ENCODE measurements at regions not wholly inside any gene's neighbourhood (a gene's known extent, or its start where the extent isn't known, plus 50 kb on each side); places are given as distances from the start of the nearest gene placed in this dataset.

GRCh38 chr2:9107168-9108025 lies 99.2 kb upstream of the ASAP2 start:
- Histone ChIP-seq H3K36me3 (ENCODE audit: control insufficient read depth in 2 of 2, insufficient read depth in 2 of 2, low read length in 1 of 2) (no peaks in the 10 kb centered on the region), H3K27me3 (ENCODE audit: control insufficient read depth in 1 of 2, insufficient read depth in 2 of 2, low read length in 2 of 2) (no peaks in the 10 kb centered on the region), H3K4me3 (ENCODE audit: low read depth in 1 of 2, low read length in 2 of 2) (no peak overlapping the region), H3K4me1 (ENCODE audit: control insufficient read depth in 2 of 2, insufficient read depth in 2 of 2, low read length in 1 of 2) (peaks cover 0 to 39% of the 10 kb centered on the region in 2 donors), H3K27ac (ENCODE audit: low read depth in 2 of 2, low read length in 1 of 2) (peak overlapping the region; percentile 88 to 89), H3K9me3 (ENCODE audit: control insufficient read depth in 2 of 2, insufficient read depth in 1 of 2, low read depth in 1 of 2, low read length in 1 of 2) (no peaks in the 10 kb centered on the region)
- 53 to 65% methylated on average over 16 of the region's 16 CpGs for WGBS, 2 donors

GRCh38 chr2:9106338-9107167 lies 100.1 kb upstream of the ASAP2 start:
- WGBS, 2 donors: 44 to 58% methylated on average over 12 of the region's 12 CpGs
- Histone ChIP-seq H3K9me3 (ENCODE audit: control insufficient read depth in 2 of 2, insufficient read depth in 1 of 2, low read depth in 1 of 2, low read length in 1 of 2) (no peaks in the 10 kb centered on the region), H3K4me3 (ENCODE audit: low read depth in 1 of 2, low read length in 2 of 2) (no peak overlapping the region), H3K36me3 (ENCODE audit: control insufficient read depth in 2 of 2, insufficient read depth in 2 of 2, low read length in 1 of 2) (no peaks in the 10 kb centered on the region), H3K4me1 (ENCODE audit: control insufficient read depth in 2 of 2, insufficient read depth in 2 of 2, low read length in 1 of 2) (peaks cover 0 to 34% of the 10 kb centered on the region in 2 donors), H3K27me3 (ENCODE audit: control insufficient read depth in 1 of 2, insufficient read depth in 2 of 2, low read length in 2 of 2) (no peaks in the 10 kb centered on the region), H3K27ac (ENCODE audit: low read depth in 2 of 2, low read length in 1 of 2) (peak overlapping the region; percentile 88 to 89)

GRCh38 chr2:9105601-9106337 lies 100.8 kb upstream of the ASAP2 start:
- Histone ChIP-seq H3K27ac (ENCODE audit: low read depth in 2 of 2, low read length in 1 of 2) (peak overlapping the region; percentile 88 to 89), H3K27me3 (ENCODE audit: control insufficient read depth in 1 of 2, insufficient read depth in 2 of 2, low read length in 2 of 2) (no peaks in the 10 kb centered on the region), H3K36me3 (ENCODE audit: control insufficient read depth in 2 of 2, insufficient read depth in 2 of 2, low read length in 1 of 2) (no peaks in the 10 kb centered on the region), H3K4me1 (ENCODE audit: control insufficient read depth in 2 of 2, insufficient read depth in 2 of 2, low read length in 1 of 2) (peaks cover 0 to 30% of the 10 kb centered on the region in 2 donors), H3K9me3 (ENCODE audit: control insufficient read depth in 2 of 2, insufficient read depth in 1 of 2, low read depth in 1 of 2, low read length in 1 of 2) (no peaks in the 10 kb centered on the region), H3K4me3 (ENCODE audit: low read depth in 1 of 2, low read length in 2 of 2) (no peak overlapping the region)
- 65% methylated on average over 21 of the region's 21 CpGs for WGBS, 2 donors

- Histone ChIP-seq H3K4me3 (ENCODE audit: low read depth in 1 of 2, low read length in 2 of 2) (no peak overlapping the region), H3K4me1 (ENCODE audit: control insufficient read depth in 2 of 2, insufficient read depth in 2 of 2, low read length in 1 of 2) (peaks cover 0 to 30% of the 10 kb centered on the region in 2 donors), H3K27ac (ENCODE audit: low read depth in 2 of 2, low read length in 1 of 2) (peak overlapping the region; percentile 89 to 98), H3K27me3 (ENCODE audit: control insufficient read depth in 1 of 2, insufficient read depth in 2 of 2, low read length in 2 of 2) (no peaks in the 10 kb centered on the region), H3K36me3 (ENCODE audit: control insufficient read depth in 2 of 2, insufficient read depth in 2 of 2, low read length in 1 of 2) (no peaks in the 10 kb centered on the region), H3K9me3 (ENCODE audit: control insufficient read depth in 2 of 2, insufficient read depth in 1 of 2, low read depth in 1 of 2, low read length in 1 of 2) (no peaks in the 10 kb centered on the region)
- WGBS, 2 donors: 62 to 69% methylated on average over 14 of the region's 14 CpGs
Observed at GRCh38 chr2:9103663-9104277, 100.3 kb upstream of the MBOAT2 start.

GRCh38 chr2:9102861-9103662 lies 99.6 kb upstream of the MBOAT2 start:
- Histone ChIP-seq H3K9me3 (ENCODE audit: control insufficient read depth in 2 of 2, insufficient read depth in 1 of 2, low read depth in 1 of 2, low read length in 1 of 2) (no peaks in the 10 kb centered on the region), H3K27me3 (ENCODE audit: control insufficient read depth in 1 of 2, insufficient read depth in 2 of 2, low read length in 2 of 2) (no peaks in the 10 kb centered on the region), H3K4me3 (ENCODE audit: low read depth in 1 of 2, low read length in 2 of 2) (no peak overlapping the region), H3K36me3 (ENCODE audit: control insufficient read depth in 2 of 2, insufficient read depth in 2 of 2, low read length in 1 of 2) (no peaks in the 10 kb centered on the region), H3K4me1 (ENCODE audit: control insufficient read depth in 2 of 2, insufficient read depth in 2 of 2, low read length in 1 of 2) (peaks cover 0 to 27% of the 10 kb centered on the region in 2 donors), H3K27ac (ENCODE audit: low read depth in 2 of 2, low read length in 1 of 2) (peak overlapping the region; percentile 88 to 98)
- 54 to 56% methylated on average over 21 of the region's 21 CpGs for WGBS, 2 donors

- Histone ChIP-seq H3K9me3 (ENCODE audit: control insufficient read depth in 2 of 2, insufficient read depth in 1 of 2, low read depth in 1 of 2, low read length in 1 of 2) (no peaks in the 10 kb centered on the region), H3K27me3 (ENCODE audit: control insufficient read depth in 1 of 2, insufficient read depth in 2 of 2, low read length in 2 of 2) (no peaks in the 10 kb centered on the region), H3K36me3 (ENCODE audit: control insufficient read depth in 2 of 2, insufficient read depth in 2 of 2, low read length in 1 of 2) (no peaks in the 10 kb centered on the region), H3K4me1 (ENCODE audit: control insufficient read depth in 2 of 2, insufficient read depth in 2 of 2, low read length in 1 of 2) (peaks cover 0 to 17% of the 10 kb centered on the region in 2 donors), H3K4me3 (ENCODE audit: low read depth in 1 of 2, low read length in 2 of 2) (no peak overlapping the region), H3K27ac (ENCODE audit: low read depth in 2 of 2, low read length in 1 of 2) (peak overlapping the region; percentile 3 to 88)
- 79 to 94% methylated on average over 11 of the region's 11 CpGs for WGBS, 2 donors
Observed at GRCh38 chr2:9101763-9102425, 98.4 kb upstream of the MBOAT2 start.

GRCh38 chr2:9100080-9100876 lies 96.8 kb upstream of the MBOAT2 start:
- H3K4me1 ChIP-seq (ENCODE audit: control insufficient read depth in 2 of 2, insufficient read depth in 2 of 2, low read length in 1 of 2): peaks cover 0 to 17% of the 10 kb centered on the region in 2 donors
- 84 to 92% methylated on average over 10 of the region's 10 CpGs for WGBS, 2 donors

GRCh38 chr2:9099341-9099751 lies 95.9 kb upstream of the MBOAT2 start:
- Histone ChIP-seq H3K27ac (ENCODE audit: low read depth in 2 of 2, low read length in 1 of 2) (no peak overlapping the region), H3K4me3 (ENCODE audit: low read depth in 1 of 2, low read length in 2 of 2) (no peak overlapping the region), H3K27me3 (ENCODE audit: control insufficient read depth in 1 of 2, insufficient read depth in 2 of 2, low read length in 2 of 2) (no peaks in the 10 kb centered on the region), H3K36me3 (ENCODE audit: control insufficient read depth in 2 of 2, insufficient read depth in 2 of 2, low read length in 1 of 2) (no peaks in the 10 kb centered on the region), H3K9me3 (ENCODE audit: control insufficient read depth in 2 of 2, insufficient read depth in 1 of 2, low read depth in 1 of 2, low read length in 1 of 2) (no peaks in the 10 kb centered on the region), H3K4me1 (ENCODE audit: control insufficient read depth in 2 of 2, insufficient read depth in 2 of 2, low read length in 1 of 2) (peaks cover 0 to 18% of the 10 kb centered on the region in 2 donors)
- WGBS, 2 donors: 62 to 70% methylated on average over 9 of the region's 9 CpGs

More at GRCh38 chr2:9100080-9100876, 96.8 kb upstream of the MBOAT2 start:
- Histone ChIP-seq H3K27ac (ENCODE audit: low read depth in 2 of 2, low read length in 1 of 2) (no peak overlapping the region), H3K9me3 (ENCODE audit: control insufficient read depth in 2 of 2, insufficient read depth in 1 of 2, low read depth in 1 of 2, low read length in 1 of 2) (no peaks in the 10 kb centered on the region), H3K4me3 (ENCODE audit: low read depth in 1 of 2, low read length in 2 of 2) (no peak overlapping the region), H3K27me3 (ENCODE audit: control insufficient read depth in 1 of 2, insufficient read depth in 2 of 2, low read length in 2 of 2) (no peaks in the 10 kb centered on the region), H3K36me3 (ENCODE audit: control insufficient read depth in 2 of 2, insufficient read depth in 2 of 2, low read length in 1 of 2) (no peaks in the 10 kb centered on the region)

Data from esophagus (tissue), 2 donors.